Activated B cell treated with CpG ODN at 0.5 μM for 24 hours (primary cell): ENCODE measurements at regions not wholly inside any gene's neighbourhood (a gene's known extent, or its start where the extent isn't known, plus 50 kb on each side); places are given as distances from the start of the nearest gene placed in this dataset.

ENCODE experiments used
- ATAC-seq: fragments of 200-7000 bp; cut with Tn5 transposase; one replicate; pipeline ENCODE4 v1.10.0; 2021; ENCODE audit warnings: low read depth, mild to moderate bottlenecking, moderate library complexity
- CTCF ChIA-PET: fragments of 350-600 bp; sonication (Branson Sonifier 250); formaldehyde crosslinking; loops from one replicate; lab custom pipeline; 2021; ENCODE audit warnings: antibody characterized with exemption; lab: Charles Lee
- POLR2A ChIA-PET: fragments of 350-600 bp; sonication (Branson Sonifier 250); formaldehyde crosslinking; loops from one replicate; lab custom pipeline; 2021; ENCODE audit warnings: antibody characterized with exemption; lab: Charles Lee
- DNase-seq: peaks from one replicate; pipeline ENCODE4 v3.0.0; 2022
- H3K27ac Mint-ChIP-seq: one replicate; pipeline ENCODE4 v1.8.0; 2020; ENCODE audit warnings: mixed read lengths
- H3K27me3 Mint-ChIP-seq: one replicate; pipeline ENCODE4 v1.8.0; 2021; ENCODE audit warnings: mixed read lengths
- H3K36me3 Mint-ChIP-seq: one replicate; pipeline ENCODE4 v1.8.0; 2021; ENCODE audit warnings: low read depth, mixed read lengths
- H3K4me1 Mint-ChIP-seq: one replicate; pipeline ENCODE4 v1.8.0; 2021; ENCODE audit warnings: mixed read lengths
- H3K4me3 Mint-ChIP-seq: one replicate; pipeline ENCODE4 v1.8.0; 2020; ENCODE audit warnings: mild to moderate bottlenecking, mixed read lengths
- H3K9me3 Mint-ChIP-seq: one replicate; pipeline ENCODE4 v1.8.0; 2020; ENCODE audit warnings: mixed read lengths
- intact Hi-C: fragments of 100-400 bp; cut with micrococcal nuclease; formaldehyde crosslinking; loops from one replicate; pipeline ENCODE4 v1.15.1; 2024
- TF ChIP-seq, protein P1 (sequence below): fragments of 200-600 bp; IDR thresholded peaks from one replicate; pipeline ENCODE4 v1.8.0; 2022; ENCODE audit warnings: antibody characterized with exemption, mild to moderate bottlenecking

DNA sequence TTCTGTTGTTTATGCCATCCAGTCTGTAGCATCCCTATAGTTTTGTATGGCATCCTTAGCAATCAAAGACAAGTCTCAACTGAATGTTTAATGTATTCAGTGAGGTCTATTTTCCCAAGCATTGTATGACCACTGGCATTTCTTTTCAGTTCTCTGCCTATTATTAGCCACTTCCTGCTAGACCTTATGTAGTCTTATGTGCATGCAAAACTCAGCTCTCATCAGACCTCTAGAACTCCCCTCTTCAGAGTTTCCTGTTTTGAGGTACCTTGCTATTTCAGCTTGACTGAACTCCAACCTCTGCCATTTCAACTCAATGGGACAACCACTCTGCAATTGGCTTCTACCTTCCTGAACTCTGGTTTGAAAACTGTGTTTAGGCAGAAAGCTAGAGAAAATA, 113.2 kb downstream of the SLC25A46 start:
- no peaks in the 10 kb centered on the region for H3K27me3 Mint-ChIP-seq
- ChIA-PET CTCF (no interaction called here), POLR2A (no interaction called here)
- no peak overlapping the region for H3K4me3 Mint-ChIP-seq
- ATAC-seq (no peak), DNase-seq (no peak)
- H3K4me1 Mint-ChIP-seq = no peaks in the 10 kb centered on the region
- H3K27ac Mint-ChIP-seq = no peak overlapping the region
- intact Hi-C loops = no loop called here
- no peaks in the 10 kb centered on the region for H3K36me3 Mint-ChIP-seq
- H3K9me3 Mint-ChIP-seq = peaks cover 8% of the 10 kb centered on the region
- TF ChIP-seq, protein P1, sequence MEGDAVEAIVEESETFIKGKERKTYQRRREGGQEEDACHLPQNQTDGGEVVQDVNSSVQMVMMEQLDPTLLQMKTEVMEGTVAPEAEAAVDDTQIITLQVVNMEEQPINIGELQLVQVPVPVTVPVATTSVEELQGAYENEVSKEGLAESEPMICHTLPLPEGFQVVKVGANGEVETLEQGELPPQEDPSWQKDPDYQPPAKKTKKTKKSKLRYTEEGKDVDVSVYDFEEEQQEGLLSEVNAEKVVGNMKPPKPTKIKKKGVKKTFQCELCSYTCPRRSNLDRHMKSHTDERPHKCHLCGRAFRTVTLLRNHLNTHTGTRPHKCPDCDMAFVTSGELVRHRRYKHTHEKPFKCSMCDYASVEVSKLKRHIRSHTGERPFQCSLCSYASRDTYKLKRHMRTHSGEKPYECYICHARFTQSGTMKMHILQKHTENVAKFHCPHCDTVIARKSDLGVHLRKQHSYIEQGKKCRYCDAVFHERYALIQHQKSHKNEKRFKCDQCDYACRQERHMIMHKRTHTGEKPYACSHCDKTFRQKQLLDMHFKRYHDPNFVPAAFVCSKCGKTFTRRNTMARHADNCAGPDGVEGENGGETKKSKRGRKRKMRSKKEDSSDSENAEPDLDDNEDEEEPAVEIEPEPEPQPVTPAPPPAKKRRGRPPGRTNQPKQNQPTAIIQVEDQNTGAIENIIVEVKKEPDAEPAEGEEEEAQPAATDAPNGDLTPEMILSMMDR = no peak

DNA sequence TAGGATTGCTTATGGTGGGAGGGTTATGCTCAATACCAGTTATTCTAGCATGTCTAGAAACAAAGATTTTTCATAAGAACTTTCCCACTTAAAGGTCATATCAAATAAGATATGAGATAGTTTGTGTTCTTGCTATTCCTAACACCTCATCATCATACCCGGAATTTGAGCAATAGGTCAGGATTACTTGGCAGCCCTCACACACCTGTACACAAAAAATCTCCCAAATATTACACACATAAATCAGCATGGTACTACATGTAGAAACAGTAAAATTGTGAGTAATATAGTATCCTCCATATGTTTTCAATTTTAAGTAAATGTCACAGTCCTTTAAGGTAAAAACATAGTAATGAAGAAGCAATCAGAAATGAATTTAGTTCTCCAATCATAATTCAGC, 113.7 kb downstream of the SLC25A46 start:
- H3K27ac Mint-ChIP-seq = no peak overlapping the region
- DNase-seq (no peak), ATAC-seq (no peak)
- ChIA-PET POLR2A (no interaction called here), CTCF (no interaction called here)
- H3K36me3 Mint-ChIP-seq = no peaks in the 10 kb centered on the region
- intact Hi-C loops = no loop called here
- H3K27me3 Mint-ChIP-seq = no peaks in the 10 kb centered on the region
- H3K9me3 Mint-ChIP-seq = peaks cover 8% of the 10 kb centered on the region
- no peak overlapping the region for H3K4me3 Mint-ChIP-seq
- TF ChIP-seq, protein P1 = no peak
- no peaks in the 10 kb centered on the region for H3K4me1 Mint-ChIP-seq

DNA sequence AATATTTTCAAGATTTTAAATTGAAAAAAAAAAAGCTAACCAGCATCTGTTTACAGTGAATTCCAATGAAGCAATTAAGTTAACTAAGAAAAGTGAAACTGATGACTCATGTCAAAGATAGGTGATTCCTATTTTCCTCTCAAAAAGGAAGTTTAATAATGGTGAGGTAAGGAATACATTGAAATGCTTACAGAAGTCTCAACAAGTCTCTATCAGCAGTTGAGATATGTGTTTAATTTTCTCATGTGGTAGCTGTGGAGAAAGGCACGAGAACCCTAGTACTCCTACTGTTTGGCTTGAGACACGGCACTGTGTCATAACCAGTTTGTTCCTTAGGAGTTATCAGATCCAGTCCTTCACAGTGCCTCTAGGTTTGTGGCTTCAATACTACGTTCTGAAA, 114.5 kb downstream of the SLC25A46 start:
- Mint-ChIP-seq H3K9me3 (peaks cover 5% of the 10 kb centered on the region), H3K4me1 (no peaks in the 10 kb centered on the region), H3K27ac (no peak overlapping the region), H3K36me3 (no peaks in the 10 kb centered on the region), H3K27me3 (no peaks in the 10 kb centered on the region), H3K4me3 (no peak overlapping the region)
- DNase-seq = no peak
- CTCF ChIA-PET = no interaction called here
- intact Hi-C loops = no loop called here
- TF ChIP-seq, protein P1 = no peak
- no peak for ATAC-seq
- POLR2A ChIA-PET = no interaction called here

GRCh38 chr5:110854200-110854599, 115.4 kb downstream of the SLC25A46 start:
- H3K4me3 Mint-ChIP-seq = no peak overlapping the region
- DNase-seq (no peak), ATAC-seq (no peak)
- H3K27ac Mint-ChIP-seq = no peak overlapping the region
- no peaks in the 10 kb centered on the region for H3K36me3 Mint-ChIP-seq
- H3K27me3 Mint-ChIP-seq = no peaks in the 10 kb centered on the region
- no peaks in the 10 kb centered on the region for H3K9me3 Mint-ChIP-seq
- TF ChIP-seq, protein P1 = no peak
- H3K4me1 Mint-ChIP-seq = no peaks in the 10 kb centered on the region
- POLR2A ChIA-PET = no interaction called here
- intact Hi-C loops = no loop called here
- CTCF ChIA-PET = no interaction called here

- ChIA-PET CTCF (no interaction called here), POLR2A (no interaction called here)
- intact Hi-C loops = no loop called here
- no peaks in the 10 kb centered on the region for H3K4me1 Mint-ChIP-seq
- ATAC-seq (no peak), DNase-seq (no peak)
- no peak overlapping the region for H3K4me3 Mint-ChIP-seq
- H3K27ac Mint-ChIP-seq = no peak overlapping the region
- TF ChIP-seq, protein P1 = no peak
- H3K36me3 Mint-ChIP-seq = no peaks in the 10 kb centered on the region
- H3K9me3 Mint-ChIP-seq = no peaks in the 10 kb centered on the region
- H3K27me3 Mint-ChIP-seq = no peaks in the 10 kb centered on the region
These were observed 117.2 kb downstream of the SLC25A46 start for GRCh38 chr5:110855961-110856360.
